ENCODE measurements at regions not wholly inside any gene's neighbourhood (a gene's known extent, or its start where the extent isn't known, plus 50 kb on each side); places are given as distances from the start of the nearest gene placed in this dataset.

DNA sequence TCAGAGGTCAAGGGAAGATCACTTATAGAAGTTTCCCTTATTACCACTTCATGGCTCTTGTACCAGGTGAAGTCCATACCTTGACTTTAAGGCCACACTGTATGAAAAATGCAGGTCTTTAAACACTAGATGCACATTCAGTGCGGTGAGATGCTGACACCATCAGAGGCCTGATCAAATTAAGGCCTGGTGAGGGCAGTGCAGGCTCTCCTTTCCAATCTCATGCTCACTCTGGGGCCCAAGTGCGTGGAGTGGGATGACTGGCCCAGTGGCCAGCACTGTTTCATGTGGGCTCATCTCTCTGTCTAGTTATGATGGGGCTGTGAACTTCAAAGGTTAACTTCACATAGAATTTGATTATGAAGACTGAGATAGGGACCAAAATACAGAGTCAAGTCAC, 281.1 kb downstream of the SLC4A3 start:
- TF ChIP-seq, protein P1, sequence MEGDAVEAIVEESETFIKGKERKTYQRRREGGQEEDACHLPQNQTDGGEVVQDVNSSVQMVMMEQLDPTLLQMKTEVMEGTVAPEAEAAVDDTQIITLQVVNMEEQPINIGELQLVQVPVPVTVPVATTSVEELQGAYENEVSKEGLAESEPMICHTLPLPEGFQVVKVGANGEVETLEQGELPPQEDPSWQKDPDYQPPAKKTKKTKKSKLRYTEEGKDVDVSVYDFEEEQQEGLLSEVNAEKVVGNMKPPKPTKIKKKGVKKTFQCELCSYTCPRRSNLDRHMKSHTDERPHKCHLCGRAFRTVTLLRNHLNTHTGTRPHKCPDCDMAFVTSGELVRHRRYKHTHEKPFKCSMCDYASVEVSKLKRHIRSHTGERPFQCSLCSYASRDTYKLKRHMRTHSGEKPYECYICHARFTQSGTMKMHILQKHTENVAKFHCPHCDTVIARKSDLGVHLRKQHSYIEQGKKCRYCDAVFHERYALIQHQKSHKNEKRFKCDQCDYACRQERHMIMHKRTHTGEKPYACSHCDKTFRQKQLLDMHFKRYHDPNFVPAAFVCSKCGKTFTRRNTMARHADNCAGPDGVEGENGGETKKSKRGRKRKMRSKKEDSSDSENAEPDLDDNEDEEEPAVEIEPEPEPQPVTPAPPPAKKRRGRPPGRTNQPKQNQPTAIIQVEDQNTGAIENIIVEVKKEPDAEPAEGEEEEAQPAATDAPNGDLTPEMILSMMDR (IDR thresholded peaks at IDR 0.05; ENCODE audit: poor library complexity): no peak
- TF ChIP-seq EZH2phosphoT487 (IDR thresholded peaks at IDR 0.05; ENCODE audit: low read depth, severe bottlenecking, unreplicated experiment): no peak

Measured in hepatocyte (in vitro differentiated cells).